Transverse colon (tissue), 4 donors: ENCODE measurements at regions not wholly inside any gene's neighbourhood (a gene's known extent, or its start where the extent isn't known, plus 50 kb on each side); places are given as distances from the start of the nearest gene placed in this dataset.

ENCODE experiments used
- CTCF ChIP-seq, 5 experiments: fragments of 200-600 bp in 3 of 5; fragments of 450-650 bp in 2 of 5; sonication (generic) in 3 of 5; IDR thresholded peaks; 1 replicate in 2 of 5; 2 replicates in 3 of 5; pipeline ENCODE4 v1.5.1; 2016 to 2017; ENCODE audit warnings: antibody characterized with exemption in 5 of 5, inconsistent platforms in 3 of 5, mild to moderate bottlenecking in 2 of 5, moderate library complexity in 1 of 5
- EP300 ChIP-seq: sonication (generic); formaldehyde crosslinking; IDR thresholded peaks from one replicate; pipeline ENCODE4 v1.6.1; 2017; ENCODE audit warnings: antibody characterized with exemption, low read depth
- POLR2A ChIP-seq: fragments of 450-650 bp; IDR thresholded peaks from one replicate; pipeline ENCODE4 v1.6.1; 2016; ENCODE audit warnings: antibody characterized with exemption, mild to moderate bottlenecking, moderate library complexity
- POLR2AphosphoS5 ChIP-seq, 3 donors: sonication (generic); formaldehyde crosslinking; IDR thresholded peaks; one replicate each; pipeline ENCODE4 v1.6.1; 2016; ENCODE audit warnings: antibody characterized with exemption in 3 of 3

DNA sequence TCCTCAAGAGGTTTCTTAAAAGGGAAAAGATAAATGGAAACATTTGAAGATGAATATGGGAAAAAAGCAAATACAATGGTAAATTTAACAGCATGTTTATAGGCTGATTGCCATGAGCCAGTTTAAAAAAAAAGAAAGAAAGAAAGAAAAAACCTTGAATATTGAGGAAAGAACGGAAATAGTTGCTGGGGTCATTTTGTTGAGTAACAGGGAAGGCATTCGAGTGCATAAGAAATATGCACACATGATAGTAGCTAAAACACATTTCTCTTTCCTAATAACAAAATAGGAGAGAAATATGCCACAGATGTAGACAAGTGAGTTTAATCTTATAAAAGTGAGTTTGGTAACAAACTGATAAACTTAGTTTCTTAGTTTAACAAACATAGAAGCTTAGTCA, 864.6 kb upstream of the ACO1 start:
- TF ChIP-seq CTCF (IDR thresholded peaks at IDR 0.05) (no peak), POLR2AphosphoS5 (IDR thresholded peaks at IDR 0.05) (no peak), POLR2A (no peak), EP300 (no peak)
